Body of pancreas (tissue), 4 donors: ENCODE measurements at regions not wholly inside any gene's neighbourhood (a gene's known extent, or its start where the extent isn't known, plus 50 kb on each side); places are given as distances from the start of the nearest gene placed in this dataset.

ENCODE experiments used
- CTCF ChIP-seq, 7 experiments: fragments of 450-650 bp in 4 of 7; fragments of 200-600 bp in 3 of 7; sonication (generic) in 3 of 7; IDR thresholded peaks; one replicate each; pipeline ENCODE4 v1.5.1; 2016 to 2019; ENCODE audit warnings: antibody characterized with exemption in 7 of 7
- POLR2A ChIP-seq, 3 donors: fragments of 450-650 bp; IDR thresholded peaks; one replicate each; pipeline ENCODE4 v1.6.1; 2016; ENCODE audit warnings: antibody characterized with exemption in 3 of 3, mild to moderate bottlenecking in 2 of 3

GRCh38 chr16:82280867-82281266, 110.8 kb upstream of the MPHOSPH6 start:
- TF ChIP-seq CTCF (IDR thresholded peaks at IDR 0.05) (no peak), POLR2A (IDR thresholded peaks at IDR 0.05) (no peak)
